ENCODE measurements at regions not wholly inside any gene's neighbourhood (a gene's known extent, or its start where the extent isn't known, plus 50 kb on each side); places are given as distances from the start of the nearest gene placed in this dataset.

GRCh38 chr3:158983216-158984099 is 181.6 kb downstream of the MFSD1 start:
- Histone ChIP-seq H2AFZ (ENCODE audit: low read depth, low read length) (no peak overlapping the region), H3K9ac (ENCODE audit: low read length) (no peak overlapping the region), H3K9me3 (ENCODE audit: low read length) (no peaks in the 10 kb centered on the region), H3K4me3 (ENCODE audit: low read length) (no peak overlapping the region), H3K9me2 (ENCODE audit: insufficient read depth, low read length) (no peaks in the 10 kb centered on the region), H3K36me3 (ENCODE audit: insufficient read depth, low read length) (no peaks in the 10 kb centered on the region), H3K79me2 (replicated peaks; ENCODE audit: insufficient read depth, low read length) (no peaks in the 10 kb centered on the region), H3F3A (ENCODE audit: insufficient read depth, low read length, poor library complexity, severe bottlenecking) (no peaks in the 10 kb centered on the region), H3K27me3 (ENCODE audit: insufficient read depth, low read depth, low read length) (no peaks in the 10 kb centered on the region), H3K27ac (ENCODE audit: low read length) (no peak overlapping the region), H4K20me1 (ENCODE audit: insufficient read depth) (no peaks in the 10 kb centered on the region), H3K4me2 (ENCODE audit: low read length) (no peak overlapping the region)
- TF ChIP-seq REST (IDR thresholded peaks at IDR 0.05; ENCODE audit: borderline replicate concordance) (no peak), SMC3 (conservative IDR thresholded peaks at IDR 0.05; ENCODE audit: poor library complexity) (no peak), RAD21 (conservative IDR thresholded peaks at IDR 0.05) (no peak), MXI1 (conservative IDR thresholded peaks at IDR 0.05; ENCODE audit: poor library complexity, severe bottlenecking) (no peak), CTCF (IDR thresholded peaks at IDR 0.05; ENCODE audit: poor library complexity, severe bottlenecking) (no peak), TAF1 (IDR thresholded peaks at IDR 0.05; ENCODE audit: low read depth) (no peak), POLR2AphosphoS5 (IDR thresholded peaks at IDR 0.05) (no peak), EP300 (conservative IDR thresholded peaks at IDR 0.05; ENCODE audit: poor library complexity, severe bottlenecking) (no peak), EZH2 (IDR thresholded peaks at IDR 0.05; ENCODE audit: borderline replicate concordance, insufficient read depth, low read length, poor library complexity, severe bottlenecking) (no peak)

- Histone ChIP-seq H3K27me3 (ENCODE audit: insufficient read depth, low read depth, low read length) (no peaks in the 10 kb centered on the region), H4K20me1 (ENCODE audit: insufficient read depth) (no peaks in the 10 kb centered on the region), H3F3A (ENCODE audit: insufficient read depth, low read length, poor library complexity, severe bottlenecking) (no peaks in the 10 kb centered on the region), H2AFZ (ENCODE audit: low read depth, low read length) (no peak overlapping the region), H3K9ac (ENCODE audit: low read length) (no peak overlapping the region), H3K4me3 (ENCODE audit: low read length) (no peak overlapping the region), H3K9me3 (ENCODE audit: low read length) (no peaks in the 10 kb centered on the region), H3K27ac (ENCODE audit: low read length) (no peak overlapping the region), H3K79me2 (replicated peaks; ENCODE audit: insufficient read depth, low read length) (no peaks in the 10 kb centered on the region), H3K36me3 (ENCODE audit: insufficient read depth, low read length) (no peaks in the 10 kb centered on the region), H3K4me2 (ENCODE audit: low read length) (no peak overlapping the region), H3K9me2 (ENCODE audit: insufficient read depth, low read length) (no peaks in the 10 kb centered on the region)
- TF ChIP-seq EZH2 (IDR thresholded peaks at IDR 0.05; ENCODE audit: borderline replicate concordance, insufficient read depth, low read length, poor library complexity, severe bottlenecking) (no peak), EP300 (conservative IDR thresholded peaks at IDR 0.05; ENCODE audit: poor library complexity, severe bottlenecking) (no peak), RAD21 (conservative IDR thresholded peaks at IDR 0.05) (no peak), TAF1 (IDR thresholded peaks at IDR 0.05; ENCODE audit: low read depth) (no peak), POLR2AphosphoS5 (IDR thresholded peaks at IDR 0.05) (no peak), SMC3 (conservative IDR thresholded peaks at IDR 0.05; ENCODE audit: poor library complexity) (no peak), MXI1 (conservative IDR thresholded peaks at IDR 0.05; ENCODE audit: poor library complexity, severe bottlenecking) (no peak), CTCF (IDR thresholded peaks at IDR 0.05; ENCODE audit: poor library complexity, severe bottlenecking) (no peak), REST (IDR thresholded peaks at IDR 0.05; ENCODE audit: borderline replicate concordance) (no peak)
Measured at GRCh38 chr3:158991146-158991705, 189.4 kb downstream of the MFSD1 start.

Data from neural cell (in vitro differentiated cells).